Naive thymus-derived CD8-positive, alpha-beta T cell (primary cell): ENCODE measurements at regions not wholly inside any gene's neighbourhood (a gene's known extent, or its start where the extent isn't known, plus 50 kb on each side); places are given as distances from the start of the nearest gene placed in this dataset.

Experiments used
- ATAC-seq, 2 donors: fragments of 150-1000 bp; cut with Tn5 transposase in 1 of 2; sonication (Bioruptor Pico), chemical (Tn5 transposase) in 1 of 2; 1 replicate in 1 of 2; 2 replicates in 1 of 2; pipeline ENCODE4 v1.10.0; 2021; ENCODE audit warnings: mild to moderate bottlenecking in 2 of 2, moderate library complexity in 2 of 2
- POLR2A ChIA-PET: fragments of 350-600 bp; sonication (Branson Sonifier 250); formaldehyde crosslinking; loops from one replicate; lab custom pipeline; 2021; ENCODE audit warnings: antibody characterized with exemption; lab: Charles Lee
- DNase-seq, 10 donors: peaks; one replicate each; pipeline versions ENCODE4 v3.0.0 to v3.0.0-alpha.2; 2020 to 2022
- H3K27ac Mint-ChIP-seq, 10 donors: one replicate each; pipeline ENCODE4 v1.8.0; 2020 to 2022; ENCODE audit warnings: mild to moderate bottlenecking in 10 of 10, mixed read lengths in 10 of 10, moderate library complexity in 4 of 10, inconsistent platforms in 1 of 10
- H3K27me3 Mint-ChIP-seq, 5 donors: one replicate each; pipeline ENCODE4 v1.8.0; 2021 to 2022; ENCODE audit warnings: mixed read lengths in 5 of 5
- H3K36me3 Mint-ChIP-seq, 3 donors: one replicate each; pipeline ENCODE4 v1.8.0; 2020 to 2022; ENCODE audit warnings: mixed read lengths in 3 of 3, mild to moderate bottlenecking in 2 of 3, inconsistent platforms in 1 of 3
- H3K4me1 Mint-ChIP-seq, 4 donors: one replicate each; pipeline ENCODE4 v1.8.0; 2021 to 2022; ENCODE audit warnings: mixed read lengths in 4 of 4
- H3K4me3 Mint-ChIP-seq, 10 donors: one replicate each; pipeline ENCODE4 v1.8.0; 2020 to 2022; ENCODE audit warnings: mild to moderate bottlenecking in 10 of 10, mixed read lengths in 10 of 10, moderate library complexity in 6 of 10, inconsistent platforms in 1 of 10
- H3K9me3 Mint-ChIP-seq, 9 donors: one replicate each; pipeline ENCODE4 v1.8.0; 2020 to 2022; ENCODE audit warnings: mixed read lengths in 9 of 9, mild to moderate bottlenecking in 3 of 9, inconsistent platforms in 1 of 9, moderate library complexity in 1 of 9

DNA sequence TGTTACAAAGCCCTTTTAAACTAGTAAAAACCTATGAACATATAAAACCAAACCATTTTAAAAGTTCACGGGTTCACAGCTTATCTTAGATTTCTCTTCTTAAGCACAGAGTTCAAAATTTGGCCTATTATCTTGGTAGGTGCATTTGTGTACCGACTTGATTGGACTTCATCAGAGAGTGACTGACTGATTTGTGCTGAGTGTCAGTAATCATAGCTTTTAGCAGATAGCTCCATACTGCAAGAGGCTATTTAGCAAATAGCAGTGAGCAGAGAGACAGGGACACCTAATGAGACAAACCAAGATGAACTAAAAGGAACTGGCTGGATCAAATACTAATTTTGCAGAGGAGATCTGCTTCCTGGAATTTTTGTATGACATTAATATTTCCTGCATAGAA is 274.5 kb downstream of the PRR16 start:
- DNase-seq (no peak), ATAC-seq (no peak)
- Mint-ChIP-seq H3K27me3 (no peaks in the 10 kb centered on the region), H3K4me3 (no peak overlapping the region), H3K9me3 (peaks cover 0 to 10% (median 2%) of the 10 kb centered on the region in 9 donors), H3K27ac (no peak overlapping the region), H3K4me1 (no peaks in the 10 kb centered on the region), H3K36me3 (no peaks in the 10 kb centered on the region)
- POLR2A ChIA-PET, result no interaction called here

DNA sequence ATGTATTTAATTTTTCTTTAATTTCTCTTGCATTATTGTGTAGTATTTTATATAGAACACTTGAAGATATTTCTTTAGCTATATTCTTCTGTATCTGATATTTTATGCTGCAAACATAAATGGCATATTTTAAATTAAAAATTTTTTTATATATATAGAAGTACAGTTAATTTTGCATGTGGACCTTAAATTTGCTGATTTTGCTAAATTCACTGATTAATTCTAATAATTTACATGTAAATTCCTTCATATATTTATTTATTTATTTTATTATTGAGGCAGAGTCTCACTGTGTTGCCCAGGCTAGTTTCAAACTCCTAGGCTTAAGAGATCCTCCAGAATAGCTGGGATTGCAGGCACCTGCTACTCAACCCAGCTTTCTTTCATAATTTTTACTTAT is 276.9 kb downstream of the PRR16 start:
- Mint-ChIP-seq H3K9me3 (peaks cover 0 to 10% (median 5%) of the 10 kb centered on the region in 9 donors), H3K4me1 (no peaks in the 10 kb centered on the region), H3K27me3 (no peaks in the 10 kb centered on the region), H3K27ac (no peak overlapping the region), H3K36me3 (no peaks in the 10 kb centered on the region), H3K4me3 (no peak overlapping the region)
- ATAC-seq (no peak), DNase-seq (no peak)
- POLR2A ChIA-PET, result no interaction called here

DNA sequence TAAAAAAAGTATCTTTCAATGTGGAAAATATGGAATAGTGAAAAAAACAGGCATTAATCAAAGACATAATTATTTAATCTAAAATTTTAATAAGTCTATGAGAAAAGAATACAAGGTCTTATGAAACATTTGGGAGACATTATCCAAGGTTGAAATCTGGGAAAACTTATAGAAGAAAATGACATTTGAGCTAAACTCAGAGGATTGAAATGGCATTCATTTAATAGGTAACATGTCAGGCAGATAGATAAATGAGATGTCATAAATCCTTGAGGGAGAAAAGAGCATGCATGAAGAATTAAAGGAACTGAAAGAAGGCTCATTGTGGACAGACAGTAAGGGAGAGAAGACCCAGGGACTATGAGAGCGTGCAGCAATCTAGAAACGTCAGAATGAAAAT is 284.4 kb downstream of the PRR16 start:
- DNase-seq (no peak), ATAC-seq (no peak)
- POLR2A ChIA-PET, result no interaction called here
- Mint-ChIP-seq H3K4me1 (no peaks in the 10 kb centered on the region), H3K27ac (no peak overlapping the region), H3K27me3 (no peaks in the 10 kb centered on the region), H3K36me3 (no peaks in the 10 kb centered on the region), H3K4me3 (no peak overlapping the region), H3K9me3 (peaks cover 0 to 11% (median 5%) of the 10 kb centered on the region in 9 donors)

DNA sequence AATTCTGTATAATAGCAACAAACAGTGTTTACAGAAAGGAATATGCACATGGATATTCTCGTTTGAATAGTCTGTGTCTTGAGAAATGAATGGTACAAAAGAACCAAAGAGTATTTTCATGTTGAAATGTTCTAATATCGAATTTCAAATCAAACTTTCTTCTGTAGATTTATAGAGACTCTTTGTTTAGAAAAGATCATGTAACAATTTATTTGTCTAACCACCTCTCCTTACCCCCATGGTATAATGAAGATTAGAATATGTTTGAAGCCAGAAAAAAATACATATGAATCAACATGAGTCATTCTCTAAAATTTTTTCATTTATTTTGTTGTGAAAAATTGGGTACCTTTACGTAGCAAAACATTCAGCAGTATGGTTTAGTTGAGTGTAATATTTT is 285.6 kb downstream of the PRR16 start:
- no peaks in the 10 kb centered on the region for H3K27me3 Mint-ChIP-seq
- H3K4me1 Mint-ChIP-seq, result no peaks in the 10 kb centered on the region
- POLR2A ChIA-PET, result no interaction called here
- H3K4me3 Mint-ChIP-seq, result no peak overlapping the region
- H3K27ac Mint-ChIP-seq, result no peak overlapping the region
- no peak for DNase-seq
- no peaks in the 10 kb centered on the region for H3K36me3 Mint-ChIP-seq
- H3K9me3 Mint-ChIP-seq, result peaks cover 0 to 11% (median 6%) of the 10 kb centered on the region in 9 donors
- ATAC-seq, result no peak

DNA sequence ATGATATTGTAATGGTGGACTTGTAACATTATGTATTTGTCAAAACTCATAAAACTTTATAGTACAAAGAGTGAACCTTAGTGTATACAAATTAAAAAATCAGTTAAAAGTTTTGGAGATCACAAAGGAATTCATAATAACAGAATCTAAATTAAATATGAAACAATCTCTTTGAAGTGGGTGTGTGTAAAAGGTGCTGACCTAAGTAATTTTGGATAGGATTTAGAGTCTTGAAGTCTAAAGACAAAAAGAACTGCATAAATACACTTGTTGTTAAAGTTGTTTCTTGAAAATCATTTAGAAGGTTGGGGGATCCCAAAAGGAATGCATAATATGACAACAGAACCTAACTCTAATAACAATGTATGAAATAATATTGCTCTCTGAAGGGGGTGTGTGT is 295.5 kb downstream of the PRR16 start:
- Mint-ChIP-seq H3K4me1 (no peaks in the 10 kb centered on the region), H3K27ac (no peak overlapping the region), H3K4me3 (no peak overlapping the region), H3K9me3 (peaks cover 0 to 22% (median 9%) of the 10 kb centered on the region in 9 donors), H3K27me3 (no peaks in the 10 kb centered on the region), H3K36me3 (no peaks in the 10 kb centered on the region)
- DNase-seq, result no peak
- POLR2A ChIA-PET, result no interaction called here
- ATAC-seq, result no peak

DNA sequence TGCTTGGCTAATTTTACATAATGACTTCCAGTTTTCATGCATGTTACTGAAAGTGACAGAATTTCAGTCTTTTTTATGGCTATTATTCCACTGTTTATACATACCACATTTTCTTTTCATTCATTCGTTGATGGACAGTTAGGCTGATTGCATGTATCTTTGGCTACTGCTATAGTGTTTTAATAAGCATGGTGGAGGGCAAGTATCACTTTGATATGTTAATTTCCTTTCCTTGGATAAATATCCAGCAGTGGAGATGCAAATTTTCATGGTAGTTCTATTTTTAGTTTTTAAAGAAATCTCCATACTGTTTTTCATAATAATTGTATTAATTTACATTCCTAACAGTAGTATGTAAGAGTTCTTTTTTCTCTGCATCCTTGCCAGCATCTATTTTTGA is 297.9 kb downstream of the PRR16 start:
- Mint-ChIP-seq H3K27me3 (no peaks in the 10 kb centered on the region), H3K36me3 (no peaks in the 10 kb centered on the region), H3K9me3 (peaks cover 0 to 20% (median 4%) of the 10 kb centered on the region in 9 donors), H3K4me3 (no peak overlapping the region), H3K27ac (no peak overlapping the region), H3K4me1 (no peaks in the 10 kb centered on the region)
- ATAC-seq, result no peak
- POLR2A ChIA-PET, result no interaction called here
- DNase-seq, result no peak

- Mint-ChIP-seq H3K4me3 (no peak overlapping the region), H3K27ac (no peak overlapping the region), H3K27me3 (no peaks in the 10 kb centered on the region), H3K9me3 (peaks cover 0 to 20% (median 0%) of the 10 kb centered on the region in 9 donors), H3K36me3 (no peaks in the 10 kb centered on the region), H3K4me1 (no peaks in the 10 kb centered on the region)
- ATAC-seq (no peak), DNase-seq (no peak)
- POLR2A ChIA-PET, result no interaction called here
Measured at GRCh38 chr5:120765189-120765588, 301.1 kb downstream of the PRR16 start.

DNA sequence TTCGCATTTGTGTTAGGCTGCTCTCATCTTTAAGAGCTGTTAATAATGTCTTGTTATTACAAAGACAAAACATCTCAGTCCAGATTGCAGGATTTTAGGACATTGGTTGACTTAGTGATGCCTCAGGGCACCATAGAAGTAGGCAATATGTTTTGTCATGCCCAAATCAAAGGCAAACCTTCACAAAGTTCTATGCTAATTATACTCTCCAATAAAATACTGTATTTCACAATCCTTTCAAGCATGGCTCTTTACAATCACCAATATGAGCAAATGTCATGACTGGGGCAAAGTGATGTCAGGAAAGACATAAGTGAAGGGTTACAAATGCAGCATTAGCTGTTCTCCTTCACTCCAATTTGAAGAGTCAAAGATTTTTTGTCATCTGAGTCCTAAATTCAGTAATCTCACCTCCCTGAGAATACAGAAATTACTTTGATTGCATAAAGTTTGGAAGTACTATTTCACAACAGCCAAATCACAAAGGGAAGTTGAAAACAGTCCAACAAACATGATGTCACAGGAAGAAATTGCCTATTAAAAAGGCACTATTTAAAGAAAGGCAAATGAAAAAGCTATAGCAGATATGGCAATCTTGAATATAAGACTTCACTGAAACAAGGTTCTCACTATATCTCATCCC is 303.2 kb downstream of the PRR16 start:
- no peak for DNase-seq
- POLR2A ChIA-PET, result no interaction called here
- H3K27me3 Mint-ChIP-seq, result no peaks in the 10 kb centered on the region

DNA sequence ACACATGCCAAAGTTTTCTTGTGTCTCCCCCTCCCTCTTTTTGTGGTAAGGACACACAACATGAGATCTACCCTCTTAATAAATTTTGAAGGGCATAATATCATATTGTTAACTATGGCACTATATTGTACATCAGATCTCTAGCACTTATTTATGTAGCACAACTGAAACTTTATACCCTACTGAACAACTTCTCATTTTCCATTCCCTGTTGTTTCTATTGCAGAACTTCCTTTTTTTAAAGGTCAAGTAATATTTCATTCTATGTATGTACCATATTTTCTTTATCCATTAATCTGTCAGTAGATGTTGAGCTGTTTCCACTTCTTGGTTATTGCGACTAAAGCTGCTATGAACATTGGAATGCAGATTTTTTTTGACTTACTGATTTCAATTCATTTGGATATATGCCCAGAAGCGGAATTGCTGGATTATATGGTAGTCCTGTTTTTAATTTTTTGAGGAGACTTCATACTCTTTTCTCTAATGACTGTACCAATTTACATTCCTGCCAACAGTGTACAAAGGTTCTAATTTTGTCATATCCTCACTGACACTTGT is 305.3 kb downstream of the PRR16 start:
- H3K4me3 Mint-ChIP-seq, result no peak overlapping the region
- H3K27ac Mint-ChIP-seq, result no peak overlapping the region
- DNase-seq (no peak), ATAC-seq (no peak)
- no peaks in the 10 kb centered on the region for H3K27me3 Mint-ChIP-seq
- POLR2A ChIA-PET, result no interaction called here
- no peaks in the 10 kb centered on the region for H3K36me3 Mint-ChIP-seq
- no peaks in the 10 kb centered on the region for H3K4me1 Mint-ChIP-seq
- peaks cover 0 to 11% (median 2%) of the 10 kb centered on the region in 9 donors for H3K9me3 Mint-ChIP-seq

More for the DNA sequence above, 303.2 kb downstream of the PRR16 start:
- H3K4me3 Mint-ChIP-seq, result no peak overlapping the region
- no peaks in the 10 kb centered on the region for H3K36me3 Mint-ChIP-seq
- no peak overlapping the region for H3K27ac Mint-ChIP-seq
- no peaks in the 10 kb centered on the region for H3K4me1 Mint-ChIP-seq
- peaks cover 0 to 20% (median 2%) of the 10 kb centered on the region in 9 donors for H3K9me3 Mint-ChIP-seq
- no peak for ATAC-seq

- Mint-ChIP-seq H3K4me1 (no peaks in the 10 kb centered on the region), H3K27me3 (no peaks in the 10 kb centered on the region), H3K27ac (no peak overlapping the region), H3K36me3 (no peaks in the 10 kb centered on the region), H3K9me3 (peaks cover 0 to 19% (median 6%) of the 10 kb centered on the region in 9 donors), H3K4me3 (no peak overlapping the region)
- no peak for ATAC-seq
- DNase-seq, result no peak
- POLR2A ChIA-PET, result no interaction called here
Measured at GRCh38 chr5:120771202-120771601, 307.1 kb downstream of the PRR16 start.

- peaks cover 0 to 17% (median 4%) of the 10 kb centered on the region in 9 donors for H3K9me3 Mint-ChIP-seq
- H3K4me3 Mint-ChIP-seq, result no peak overlapping the region
- no peaks in the 10 kb centered on the region for H3K27me3 Mint-ChIP-seq
- POLR2A ChIA-PET, result no interaction called here
- no peaks in the 10 kb centered on the region for H3K4me1 Mint-ChIP-seq
- ATAC-seq (no peak), DNase-seq (no peak)
- H3K27ac Mint-ChIP-seq, result no peak overlapping the region
- H3K36me3 Mint-ChIP-seq, result no peaks in the 10 kb centered on the region
Measured at GRCh38 chr5:120778491-120779484, 314.7 kb downstream of the PRR16 start.

GRCh38 chr5:120779674-120780073 is 315.6 kb downstream of the PRR16 start:
- DNase-seq (no peak), ATAC-seq (no peak)
- no peak overlapping the region for H3K27ac Mint-ChIP-seq
- H3K4me1 Mint-ChIP-seq, result no peaks in the 10 kb centered on the region
- H3K36me3 Mint-ChIP-seq, result no peaks in the 10 kb centered on the region
- H3K4me3 Mint-ChIP-seq, result no peak overlapping the region
- peaks cover 0 to 17% (median 4%) of the 10 kb centered on the region in 9 donors for H3K9me3 Mint-ChIP-seq
- no peaks in the 10 kb centered on the region for H3K27me3 Mint-ChIP-seq
- POLR2A ChIA-PET, result no interaction called here

DNA sequence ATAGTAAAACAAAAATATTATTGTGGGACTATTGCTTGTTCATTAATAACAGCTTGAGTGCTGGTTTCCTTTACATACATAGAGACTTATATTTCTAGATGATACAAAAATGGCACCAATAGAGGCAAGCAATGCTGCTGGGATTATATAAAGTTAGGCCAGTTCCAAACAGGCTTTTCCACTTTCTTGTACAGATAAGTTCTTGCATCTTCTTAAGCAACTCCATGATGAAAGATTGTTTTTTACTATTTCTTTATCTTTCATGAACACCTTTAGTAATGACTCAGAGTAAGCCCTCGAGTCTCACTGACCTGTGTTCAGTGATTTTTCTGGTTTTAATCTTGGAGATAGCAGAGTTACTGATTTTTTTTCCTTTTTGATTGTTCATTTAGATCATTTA is 324.4 kb downstream of the PRR16 start:
- H3K4me3 Mint-ChIP-seq, result no peak overlapping the region
- no peak overlapping the region for H3K27ac Mint-ChIP-seq
- DNase-seq (no peak), ATAC-seq (no peak)
- H3K36me3 Mint-ChIP-seq, result no peaks in the 10 kb centered on the region
- peaks cover 0 to 4% (median 0%) of the 10 kb centered on the region in 9 donors for H3K9me3 Mint-ChIP-seq
- H3K4me1 Mint-ChIP-seq, result no peaks in the 10 kb centered on the region
- H3K27me3 Mint-ChIP-seq, result no peaks in the 10 kb centered on the region
- POLR2A ChIA-PET, result no interaction called here
